Peyer's patch (tissue), 4 donors: ENCODE measurements at regions not wholly inside any gene's neighbourhood (a gene's known extent, or its start where the extent isn't known, plus 50 kb on each side); places are given as distances from the start of the nearest gene placed in this dataset.
"Not testable (repeated sequence)": the region's sequence is repeated elsewhere in the genome, so short reads cannot be mapped to it uniquely, and the experiment has no call there.

Source experiments
- DNase-seq, 3 donors: peaks; one replicate each; pipeline ENCODE4 v3.0.0-alpha.2; 2017 to 2019
- H3K27ac ChIP-seq, 4 donors: fragments of 200-600 bp; sonication (generic); one replicate each; pipeline ENCODE4 v1.5.1; 2016 to 2019
- H3K27me3 ChIP-seq, 2 donors: fragments of 200-600 bp; sonication (generic); one replicate each; pipeline ENCODE4 v1.5.1; 2019
- H3K36me3 ChIP-seq, 3 donors: fragments of 200-600 bp; sonication (generic); one replicate each; pipeline ENCODE4 v1.5.1; 2016 to 2019
- H3K4me1 ChIP-seq, 4 donors: fragments of 200-600 bp; sonication (generic); one replicate each; pipeline ENCODE4 v1.5.1; 2016 to 2019
- H3K4me3 ChIP-seq, 4 donors: fragments of 200-600 bp; sonication (generic); 1 replicate in 3 of 4; 2 replicates in 1 of 4; pipeline ENCODE4 v1.5.1; 2016 to 2019; ENCODE audit warnings: mild to moderate bottlenecking in 1 of 4
- H3K9me3 ChIP-seq, 4 donors: fragments of 200-600 bp; sonication (generic); one replicate each; pipeline ENCODE4 v1.5.1; 2016 to 2019; ENCODE audit warnings: mild to moderate bottlenecking in 1 of 4
- CTCF ChIP-seq, 6 experiments: fragments of 450-650 bp in 4 of 6; fragments of 200-600 bp in 2 of 6; sonication (generic) in 1 of 6; IDR thresholded peaks; one replicate each; pipeline ENCODE4 v1.5.1; 2017 to 2019; ENCODE audit warnings: antibody characterized with exemption in 6 of 6, mild to moderate bottlenecking in 3 of 6, moderate library complexity in 1 of 6
- POLR2A ChIP-seq, 2 donors: fragments of 450-650 bp; IDR thresholded peaks; one replicate each; pipeline ENCODE4 v1.5.1; 2017; ENCODE audit warnings: antibody characterized with exemption in 2 of 2, mild to moderate bottlenecking in 2 of 2, moderate library complexity in 2 of 2

GRCh38 chr12:111267144-111267543 is 101.8 kb downstream of the PHETA1 start:
- Histone ChIP-seq H3K4me3 (no peak overlapping the region), H3K36me3 (no peaks in the 10 kb centered on the region), H3K27ac (no peak overlapping the region), H3K4me1 (no peaks in the 10 kb centered on the region), H3K27me3 (no peaks in the 10 kb centered on the region), H3K9me3 (no peaks in the 10 kb centered on the region)
- TF ChIP-seq POLR2A (IDR thresholded peaks at IDR 0.05), result no peak
- TF ChIP-seq CTCF (IDR thresholded peaks at IDR 0.05), result no peak
- DNase-seq, result no peak

- TF ChIP-seq CTCF (IDR thresholded peaks at IDR 0.05) (no peak), POLR2A (IDR thresholded peaks at IDR 0.05) (no peak)
- no peaks in the 10 kb centered on the region for H3K4me1 ChIP-seq
- no peak overlapping the region for H3K4me3 ChIP-seq
- no peaks in the 10 kb centered on the region for H3K27me3 ChIP-seq
- H3K27ac ChIP-seq, result no peak overlapping the region
- H3K9me3 ChIP-seq, result no peaks in the 10 kb centered on the region
- no peaks in the 10 kb centered on the region for H3K36me3 ChIP-seq
- no peak for DNase-seq
Measured at GRCh38 chr12:111261911-111262676, 106.8 kb downstream of the PHETA1 start.

- Histone ChIP-seq H3K9me3 (no peaks in the 10 kb centered on the region), H3K36me3 (no peaks in the 10 kb centered on the region), H3K4me3 (no peak overlapping the region), H3K4me1 (no peaks in the 10 kb centered on the region), H3K27me3 (no peaks in the 10 kb centered on the region), H3K27ac (no peak overlapping the region)
- TF ChIP-seq POLR2A (IDR thresholded peaks at IDR 0.05), result no peak
- TF ChIP-seq CTCF (IDR thresholded peaks at IDR 0.05), result no peak
- DNase-seq, result no peak
Measured at GRCh38 chr12:111260732-111261131, 108.2 kb downstream of the PHETA1 start.

- H3K4me1 ChIP-seq, result no peaks in the 10 kb centered on the region
- no peaks in the 10 kb centered on the region for H3K27me3 ChIP-seq
- TF ChIP-seq POLR2A (IDR thresholded peaks at IDR 0.05) (no peak), CTCF (IDR thresholded peaks at IDR 0.05) (no peak)
- no peaks in the 10 kb centered on the region for H3K9me3 ChIP-seq
- no peak for DNase-seq
- no peaks in the 10 kb centered on the region for H3K36me3 ChIP-seq
- H3K4me3 ChIP-seq, result no peak overlapping the region
- no peak overlapping the region for H3K27ac ChIP-seq
Measured at GRCh38 chr12:111259231-111259630, 109.7 kb downstream of the PHETA1 start.

GRCh38 chr12:111258081-111258480 is 110.8 kb downstream of the PHETA1 start:
- H3K36me3 ChIP-seq, H3K9me3 ChIP-seq, H3K27me3 ChIP-seq: not testable (repeated sequence)

GRCh38 chr12:111257435-111257902 is 111.4 kb downstream of the PHETA1 start:
- no peak for TF ChIP-seq POLR2A (IDR thresholded peaks at IDR 0.05)
- no peak for TF ChIP-seq CTCF (IDR thresholded peaks at IDR 0.05)
- H3K9me3 ChIP-seq, result no peaks in the 10 kb centered on the region
- H3K4me1 ChIP-seq, result no peaks in the 10 kb centered on the region
- no peaks in the 10 kb centered on the region for H3K27me3 ChIP-seq
- no peaks in the 10 kb centered on the region for H3K36me3 ChIP-seq
- H3K27ac ChIP-seq, result no peak overlapping the region
- H3K4me3 ChIP-seq, result no peak overlapping the region
- DNase-seq, result no peak

More at GRCh38 chr12:111258081-111258480, 110.8 kb downstream of the PHETA1 start:
- not testable (repeated sequence) for H3K4me3 ChIP-seq, H3K27ac ChIP-seq, H3K4me1 ChIP-seq, DNase-seq
